ENCODE measurements at regions not wholly inside any gene's neighbourhood (a gene's known extent, or its start where the extent isn't known, plus 50 kb on each side); places are given as distances from the start of the nearest gene placed in this dataset.

DNA sequence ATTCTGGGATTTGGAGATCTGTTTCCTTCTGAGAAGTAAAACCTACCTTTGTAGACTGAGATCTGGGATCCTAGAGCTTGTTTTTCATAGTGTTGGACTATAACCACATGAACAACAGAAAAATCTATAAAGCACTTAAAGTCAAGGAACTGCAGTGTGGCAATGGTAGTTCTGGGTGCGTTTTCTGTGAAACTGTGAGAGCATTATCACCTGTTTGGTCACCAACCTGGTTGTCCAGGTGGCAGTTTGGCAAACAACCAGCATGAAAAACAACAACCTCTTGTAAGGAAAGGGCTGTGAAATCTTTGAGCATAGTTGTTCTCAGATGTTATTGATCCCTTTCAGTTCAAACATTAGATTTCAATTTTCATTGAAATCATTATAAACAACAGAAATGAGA is 215.8 kb upstream of the CITED2 start:
- DNase-seq = no peak

GRCh38 chr6:139588734-139589593 is 214.5 kb upstream of the CITED2 start:
- DNase-seq = peak; percentile 5

DNA sequence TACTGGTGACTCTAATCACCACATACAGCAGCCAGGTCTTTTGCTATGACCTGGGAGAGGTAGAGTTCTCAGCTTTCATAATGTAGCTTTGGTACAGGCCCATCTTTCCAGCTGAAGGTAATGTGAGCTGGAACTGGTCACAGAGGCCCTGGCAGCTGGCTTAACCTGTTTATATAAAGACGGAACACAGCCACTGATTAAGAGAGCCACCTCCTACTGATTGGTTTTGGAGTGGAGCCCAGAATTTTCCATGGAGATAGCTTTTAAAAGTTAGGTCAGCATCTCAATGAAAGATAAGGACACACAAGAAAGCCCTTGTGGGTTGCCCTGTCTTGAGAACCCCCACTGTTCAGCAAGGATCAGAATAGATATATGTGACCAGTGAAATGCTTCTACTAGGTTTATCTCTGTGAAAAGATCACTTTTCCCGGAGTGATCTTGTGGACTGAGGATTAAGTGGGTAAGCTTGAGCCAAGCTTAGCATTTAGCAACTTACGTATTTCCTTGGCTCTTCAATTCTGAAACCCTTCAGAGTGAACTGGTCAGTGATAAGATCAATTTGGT is 213.7 kb upstream of the CITED2 start:
- peak; percentile 85 for DNase-seq

DNA sequence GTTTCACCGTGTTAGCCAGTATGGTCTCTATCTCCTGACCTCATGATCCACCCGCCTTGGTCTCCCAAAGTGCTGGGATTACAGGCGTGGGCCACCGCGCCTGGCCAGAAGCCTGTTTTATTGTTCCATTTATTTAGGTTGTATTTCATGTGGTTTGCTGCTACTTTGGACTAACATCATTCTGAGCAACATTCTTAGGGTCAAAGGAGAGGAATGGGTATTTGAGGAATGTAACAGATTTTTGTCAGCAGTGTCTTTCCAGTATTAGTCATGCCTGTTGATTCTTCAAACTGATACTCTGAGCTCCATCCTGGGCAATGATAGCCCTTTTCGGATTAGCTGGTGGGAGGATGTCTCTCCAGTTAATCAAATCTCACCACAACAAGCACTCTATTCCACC is 213.0 kb upstream of the CITED2 start:
- no peak for DNase-seq

DNA sequence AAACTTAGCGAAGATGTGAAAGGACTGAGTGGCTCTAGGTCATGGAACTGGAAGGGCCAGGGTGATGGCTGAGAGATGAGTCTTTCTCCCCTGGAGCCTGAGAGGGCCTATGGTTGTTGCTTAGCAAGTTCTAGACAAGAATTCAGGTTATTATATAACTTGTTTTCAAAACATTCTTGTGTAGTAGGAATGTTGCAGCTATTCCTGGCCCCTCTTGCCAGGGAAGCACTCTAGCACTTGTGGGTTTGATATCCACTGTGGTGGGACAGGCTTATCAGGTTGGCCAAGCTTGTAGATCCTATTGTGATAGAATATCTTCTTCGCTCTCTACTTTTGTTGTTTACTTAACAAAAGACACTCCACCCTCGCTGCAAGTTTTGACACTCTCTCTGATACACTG is 211.8 kb upstream of the CITED2 start:
- DNase-seq = no peak

DNA sequence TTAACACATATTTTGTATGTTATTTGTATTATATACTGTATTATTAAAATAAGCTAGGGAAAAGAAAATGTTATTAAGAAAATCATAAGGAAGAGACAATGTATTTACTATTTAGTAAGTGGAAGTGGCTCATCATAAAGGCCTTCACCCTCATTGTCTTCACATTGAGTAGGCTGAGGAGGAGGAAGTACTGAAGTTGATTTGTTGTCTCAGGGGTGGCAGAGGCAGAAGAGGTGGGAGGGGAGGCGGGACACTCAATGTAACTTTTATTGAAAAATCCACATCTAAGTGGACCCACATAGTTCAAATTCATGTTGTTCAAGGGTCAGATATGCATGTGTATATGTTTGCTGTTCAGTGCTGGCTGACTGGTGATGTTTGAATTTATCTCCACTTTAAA is 210.2 kb upstream of the CITED2 start:
- no peak for DNase-seq

DNA sequence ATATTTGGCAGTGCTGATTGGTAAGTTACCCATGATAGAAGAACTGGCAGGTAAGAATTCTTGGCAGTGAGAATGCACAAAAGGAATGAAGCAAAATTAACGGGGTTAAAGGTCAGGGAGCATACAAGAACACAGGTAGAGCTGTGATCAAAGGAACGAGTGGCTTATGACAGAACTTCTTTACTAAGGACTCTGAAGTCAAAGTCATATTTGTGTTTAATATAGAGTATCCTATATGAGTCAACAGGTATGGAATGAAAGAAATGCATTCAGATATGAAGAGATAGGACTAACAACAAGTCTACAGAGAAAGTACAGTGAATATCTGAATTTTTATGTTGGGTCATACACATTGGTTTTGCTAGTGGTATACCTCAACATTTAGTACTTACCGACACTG is 209.0 kb upstream of the CITED2 start:
- no peak for DNase-seq

DNA sequence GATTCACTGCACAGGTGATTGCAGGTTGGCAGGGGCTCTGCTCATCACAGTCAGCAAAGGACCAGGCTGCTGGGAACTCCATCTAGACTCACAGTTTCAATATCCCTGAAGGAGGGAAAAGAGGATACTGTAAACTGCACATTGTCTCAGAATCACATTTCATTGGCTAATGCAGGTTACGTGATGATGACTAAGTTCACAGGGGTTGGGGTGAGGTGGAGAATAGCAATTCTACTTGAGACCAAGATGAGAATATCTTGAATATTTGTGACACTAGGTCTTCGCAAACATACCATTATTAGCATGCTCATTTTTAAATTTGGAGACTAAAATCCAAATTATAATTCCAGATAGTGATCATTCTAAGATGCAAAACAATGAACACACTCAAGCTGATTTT is 208.5 kb upstream of the CITED2 start:
- no peak for DNase-seq

DNA sequence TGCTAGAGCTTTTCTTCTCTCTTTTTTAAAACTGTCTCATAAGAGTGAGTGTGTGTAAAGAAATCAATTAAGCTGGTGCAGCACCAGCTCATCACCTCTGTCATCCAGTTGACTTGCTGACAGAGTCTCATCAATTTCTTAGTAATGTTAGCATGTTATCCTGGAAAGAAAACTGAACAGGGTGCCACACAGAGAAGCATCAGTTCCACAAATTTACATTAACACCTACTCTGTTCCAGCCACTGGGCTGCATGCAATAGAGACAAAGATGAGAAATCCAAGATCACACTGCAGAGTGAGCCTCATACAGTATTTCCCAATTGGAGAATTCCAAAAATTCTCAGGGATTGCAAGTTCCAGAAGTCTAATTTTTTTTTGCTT is 207.0 kb upstream of the CITED2 start:
- DNase-seq = no peak

GRCh38 chr6:139580592-139581484 is 206.4 kb upstream of the CITED2 start:
- DNase-seq = no peak

GRCh38 chr6:139577763-139578604 is 203.5 kb upstream of the CITED2 start:
- DNase-seq = no peak

DNA sequence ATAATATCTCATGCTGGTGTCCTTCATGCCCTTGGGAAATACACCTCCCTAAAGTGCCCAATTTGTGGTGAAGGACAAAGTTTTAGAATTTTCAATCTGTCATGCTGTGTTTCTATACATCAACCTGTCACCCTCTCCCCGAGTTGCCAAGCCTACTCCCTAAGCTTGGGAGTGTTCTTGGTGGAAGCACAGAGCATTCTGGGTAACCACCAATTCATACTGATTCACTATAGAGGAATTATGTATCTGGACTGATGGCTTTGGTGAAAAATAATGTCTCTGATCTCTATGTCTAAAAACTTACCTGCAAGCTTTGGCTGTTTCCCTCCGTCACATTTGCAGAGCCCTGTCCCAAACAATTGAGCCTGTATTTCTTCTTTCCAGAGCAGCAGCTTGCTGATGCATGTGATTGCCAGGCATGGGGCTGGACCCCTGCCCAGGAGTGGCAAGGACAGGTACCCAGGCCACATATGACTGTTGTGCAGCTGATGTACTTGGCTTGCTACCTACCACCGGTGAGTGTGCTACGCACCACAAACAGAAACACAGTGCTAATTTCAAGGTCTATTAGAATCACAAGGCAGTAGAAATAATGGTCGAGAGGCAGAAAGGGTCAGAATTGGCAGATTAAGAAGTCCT is 202.8 kb upstream of the CITED2 start:
- no peak for DNase-seq

DNA sequence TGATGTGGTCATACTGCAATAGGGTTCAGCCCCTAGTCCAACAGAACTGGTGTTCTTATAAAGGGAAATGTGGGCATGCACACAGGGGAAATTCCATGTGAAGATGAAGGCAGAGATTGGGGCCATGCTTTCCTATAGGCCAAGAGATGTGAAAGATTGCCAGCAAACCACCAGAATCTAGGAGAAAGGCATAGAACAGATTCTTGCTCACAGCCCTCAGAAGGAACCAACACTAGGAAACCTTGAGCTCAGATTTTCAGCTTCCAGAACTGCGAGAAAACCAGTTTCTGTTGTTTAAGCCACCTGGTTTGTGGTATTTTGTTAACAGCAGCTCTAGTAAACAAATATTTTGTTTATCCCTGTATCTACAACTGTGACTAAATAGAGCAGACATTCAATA is 197.6 kb upstream of the CITED2 start:
- no peak for DNase-seq

DNA sequence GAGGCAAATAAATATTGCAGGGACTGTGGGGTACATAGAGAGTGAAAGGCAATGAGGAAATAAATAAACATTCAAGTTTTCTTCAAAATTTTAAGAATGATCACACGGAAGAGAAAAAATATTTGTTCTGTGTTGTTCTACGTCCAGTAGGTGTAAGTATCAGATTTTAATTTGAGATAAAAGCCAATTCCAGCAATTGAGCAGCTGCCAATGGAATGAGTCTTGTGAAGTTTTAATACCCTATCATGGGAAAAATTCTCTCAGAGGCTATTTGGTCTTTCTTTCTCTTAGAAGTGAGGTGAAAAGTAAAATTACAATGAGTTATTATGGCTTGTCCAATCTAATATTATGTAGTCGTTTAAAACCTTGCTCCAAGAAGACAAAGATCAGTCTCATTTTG is 195.7 kb upstream of the CITED2 start:
- DNase-seq = no peak

DNA sequence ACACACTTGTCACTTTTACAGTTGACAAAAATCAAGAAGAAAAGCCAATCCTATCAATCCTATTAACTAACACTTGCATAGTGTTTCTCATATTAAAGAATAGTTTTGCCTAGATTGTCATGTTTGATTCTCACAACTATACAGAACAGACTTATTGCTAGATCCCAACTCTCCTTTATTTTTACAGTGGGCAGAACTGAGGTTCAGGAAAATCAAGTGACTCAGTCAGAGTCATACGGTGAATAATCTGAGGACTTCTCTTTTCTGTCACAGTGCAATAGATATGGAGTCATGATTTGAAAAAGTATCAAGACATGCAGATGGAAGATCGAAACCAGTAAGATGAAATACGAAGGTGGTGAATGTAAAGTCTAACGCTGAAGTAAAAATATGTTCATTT is 195.1 kb upstream of the CITED2 start:
- DNase-seq = no peak

DNA sequence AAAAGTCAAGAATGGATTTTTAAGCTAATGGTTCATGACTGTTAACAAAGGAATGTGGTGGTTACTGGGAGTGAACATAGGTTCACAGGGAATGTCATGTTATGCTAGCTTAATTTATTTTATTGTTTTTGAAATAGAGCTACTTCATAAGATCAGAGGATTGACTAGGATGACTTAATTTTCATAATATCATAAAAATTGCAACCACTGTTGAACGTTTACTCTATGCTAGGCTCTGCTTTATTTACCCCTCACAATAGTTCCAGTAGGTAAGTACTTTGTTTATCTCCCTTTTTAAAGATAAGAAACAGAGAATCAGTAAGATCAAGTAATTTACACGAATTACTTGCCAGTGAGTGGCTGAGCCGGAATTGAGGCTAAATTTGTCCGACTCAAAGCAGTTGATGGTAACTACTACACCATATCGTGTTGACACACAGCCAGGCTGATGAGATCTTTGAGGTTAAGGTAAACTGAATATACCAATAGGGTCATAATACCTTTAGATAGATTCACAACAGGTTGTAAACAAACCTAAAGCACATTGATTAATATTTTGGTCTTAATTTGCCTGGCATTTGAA is 194.6 kb upstream of the CITED2 start:
- DNase-seq = no peak

DNA sequence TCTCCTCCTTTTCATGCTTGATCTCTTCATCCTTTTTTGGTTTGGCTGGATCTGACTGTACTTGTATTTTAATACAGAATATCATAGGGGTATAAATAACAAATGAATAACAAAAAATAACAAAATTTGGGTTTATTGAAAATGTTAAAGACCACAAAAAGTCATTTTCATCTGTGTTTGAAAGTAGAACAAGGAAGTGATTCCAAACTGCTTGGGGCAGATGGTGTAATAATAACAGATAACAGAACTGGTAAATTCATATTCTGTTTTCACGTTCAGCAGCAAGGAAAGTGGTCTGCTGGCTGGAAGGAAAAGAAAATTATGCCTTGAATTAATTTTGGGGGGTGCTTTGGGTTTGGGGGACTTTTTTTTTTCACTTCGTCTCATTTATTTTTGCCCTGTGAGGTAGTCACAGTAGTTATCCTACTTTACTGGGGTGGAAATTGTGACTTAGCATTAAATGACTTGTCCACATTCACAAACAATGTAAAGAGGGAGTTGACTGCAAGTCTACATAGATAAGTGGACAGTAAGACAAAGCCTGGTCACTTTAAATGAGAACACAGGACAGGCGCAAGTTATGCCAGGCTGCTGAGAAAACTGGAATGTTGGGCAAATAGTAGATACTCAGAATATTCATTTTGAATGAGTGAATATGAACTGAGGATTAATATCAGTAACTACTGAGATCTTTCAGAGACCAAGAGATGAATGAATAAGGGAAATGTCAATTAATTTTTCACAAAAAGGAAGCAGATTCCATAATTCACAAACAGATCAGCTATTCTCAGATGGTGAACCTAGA is 193.9 kb upstream of the CITED2 start:
- no peak for DNase-seq

DNA sequence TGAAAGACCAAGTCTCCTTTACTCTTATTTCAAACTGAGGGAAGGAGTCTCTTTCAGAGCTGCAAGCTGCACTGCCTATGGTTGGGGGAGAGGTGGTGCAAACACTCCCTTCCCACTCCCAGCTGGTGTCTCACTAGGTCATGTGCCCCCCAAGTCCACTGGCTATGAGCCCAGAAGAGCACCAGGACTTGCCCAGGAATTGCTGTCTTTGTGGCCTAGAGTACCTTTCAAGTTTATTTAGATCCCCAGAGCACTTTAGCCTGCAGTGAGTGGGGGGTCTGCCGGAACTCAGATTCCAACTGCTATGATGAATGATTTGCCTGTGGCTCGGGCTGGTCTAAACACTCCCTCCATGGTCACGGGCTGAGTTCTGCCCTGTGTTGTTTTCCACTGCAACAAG is 192.6 kb upstream of the CITED2 start:
- DNase-seq = no peak

GRCh38 chr6:139565591-139565990 is 191.1 kb upstream of the CITED2 start:
- DNase-seq = no peak

GRCh38 chr6:139557547-139557946 is 183.1 kb upstream of the CITED2 start:
- no peak for DNase-seq

DNA sequence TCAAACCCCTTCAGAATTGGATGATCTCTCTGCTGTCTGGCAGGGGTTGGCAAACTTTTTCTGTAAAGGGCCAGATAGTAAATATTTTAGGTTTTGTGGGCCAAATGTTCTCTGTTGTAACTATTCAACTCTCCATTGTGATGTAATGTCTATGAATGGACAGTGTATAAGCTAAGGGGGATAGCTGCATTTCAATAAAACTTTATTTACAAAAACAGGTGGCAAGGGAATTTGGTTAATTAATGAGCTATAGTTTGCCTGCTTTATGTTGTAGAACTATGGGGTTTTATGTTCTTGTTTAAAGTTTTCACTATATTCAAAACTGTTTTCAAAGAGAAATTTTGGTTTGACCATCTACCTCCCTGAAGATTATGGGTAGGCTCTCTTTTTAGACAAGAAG is 182.1 kb upstream of the CITED2 start:
- no peak for DNase-seq

Measured in NCI-H345 (cell line).